HCT116 (cell line): ENCODE measurements at regions not wholly inside any gene's neighbourhood (a gene's known extent, or its start where the extent isn't known, plus 50 kb on each side); places are given as distances from the start of the nearest gene placed in this dataset.

Source experiments
- ATAC-seq: fragments of 200-7000 bp; cut with Tn5 transposase; 2 replicates; pipeline ENCODE4 v1.9.1; 2020; ENCODE audit warnings: mild to moderate bottlenecking, moderate library complexity
- BruUV-seq: library from RNA; stranded (reverse); fragments of 400-500 nt; replicated peaks from 2 replicates; lab custom pipeline; 2021; lab: Mats Ljungman, UMichigan
- CTCF ChIA-PET: fragments of 300-600 bp; sonication (Branson Sonifier 250); formaldehyde crosslinking; loops from one replicate; lab custom pipeline; 2021; ENCODE audit warnings: antibody characterized with exemption; lab: Charles Lee
- POLR2A ChIA-PET: fragments of 300-600, 350-600 bp; sonication (Branson Sonifier 250); formaldehyde crosslinking; loops from one replicate; lab custom pipeline; 2021; ENCODE audit warnings: antibody characterized with exemption; lab: Charles Lee
- RAD21 ChIA-PET, 2 experiments: fragments of 300-600 bp; sonication (Branson Sonifier 250); formaldehyde crosslinking; loops; one replicate each; lab custom pipeline; 2023; ENCODE audit warnings: low total read pairs in 2 of 2; ENCODE audit not compliant: uncharacterized antibody in 2 of 2, unreplicated experiment in 2 of 2, low non-redundant PET in 1 of 2; lab: Charles Lee
- DNase-seq: peaks from one replicate; pipeline ENCODE4 v3.0.0-alpha.2; 2010; ENCODE audit warnings: low read depth, low spot score
- H2AFZ ChIP-seq: fragments of 200-600 bp; shearing (Covaris generic), sonication (generic); 2 replicates; pipeline ENCODE4 v1.6.1; 2017; ENCODE audit warnings: low read depth, mixed run types, mixed read lengths, antibody characterized with exemption, low read length; ENCODE audit not compliant: poor library complexity, severe bottlenecking
- H3K27ac ChIP-seq: 2 replicates; pipeline ENCODE4 v1.5.1; 2012; ENCODE audit warnings: low read depth, low read length
- H3K27me3 ChIP-seq: fragments of 200-600 bp; sonication (generic); 2 replicates; pipeline ENCODE4 v1.6.1; 2016; ENCODE audit warnings: mixed run types, low read length, mixed read lengths; ENCODE audit not compliant: insufficient read depth
- H3K36me3 ChIP-seq, 2 experiments: fragments of 200-500 bp in 1 of 2; fragments of 200-600 bp in 1 of 2; sonication (Bioruptor generic) in 1 of 2; sonication (generic) in 1 of 2; 2 replicates each; pipeline versions ENCODE4 v1.5.1 to v1.6.1; 2014 to 2016; ENCODE audit warnings: low read length in 2 of 2, inconsistent platforms in 1 of 2, mixed read lengths in 1 of 2, mixed run types in 1 of 2; ENCODE audit not compliant: insufficient read depth in 2 of 2, control insufficient read depth in 1 of 2
- H3K4me1 ChIP-seq, 2 experiments: fragments of 200-600 bp in 1 of 2; sonication (generic) in 1 of 2; 2 replicates each; pipeline versions ENCODE4 v1.5.1 to v1.6.1; 2012 to 2017; ENCODE audit warnings: low read length in 2 of 2, inconsistent platforms in 1 of 2, mild to moderate bottlenecking in 1 of 2, mixed read lengths in 1 of 2, mixed run types in 1 of 2, moderate library complexity in 1 of 2; ENCODE audit not compliant: insufficient read depth in 2 of 2, control insufficient read depth in 1 of 2
- H3K4me2 ChIP-seq: fragments of 200-600 bp; sonication (generic); 2 replicates; pipeline ENCODE4 v1.6.1; 2017; ENCODE audit warnings: mixed run types, low read length, mixed read lengths
- H3K4me3 ChIP-seq, 2 experiments: fragments of 200-600 bp in 1 of 2; sonication (generic) in 1 of 2; replicated peaks in 1 of 2; 2 replicates each; pipeline ENCODE4 v1.5.1; 2011 to 2016; ENCODE audit warnings: low read length in 2 of 2, control low read depth in 1 of 2, low read depth in 1 of 2, mild to moderate bottlenecking in 1 of 2, mixed read lengths in 1 of 2, mixed run types in 1 of 2
- H3K79me2 ChIP-seq: fragments of 200-600 bp; sonication (generic); 2 replicates; pipeline ENCODE4 v1.6.1; 2017; ENCODE audit warnings: mild to moderate bottlenecking, mixed run types, low read length, moderate library complexity, mixed read lengths; ENCODE audit not compliant: insufficient read depth
- H3K9ac ChIP-seq: fragments of 200-600 bp; sonication (generic); 2 replicates; pipeline ENCODE4 v1.6.1; 2016; ENCODE audit warnings: low read length, mixed read lengths
- H3K9me2 ChIP-seq: fragments of 200-600 bp; sonication (generic), shearing (Covaris generic); 2 replicates; pipeline ENCODE4 v1.6.1; 2017; ENCODE audit warnings: mixed run types, mild to moderate bottlenecking, moderate library complexity; ENCODE audit not compliant: insufficient read depth
- H3K9me3 ChIP-seq, 2 experiments: fragments of 200-500 bp in 1 of 2; fragments of 200-600 bp in 1 of 2; sonication (Bioruptor generic) in 1 of 2; sonication (generic) in 1 of 2; 2 replicates each; pipeline ENCODE4 v1.6.1; 2014 to 2017; ENCODE audit warnings: low read length in 2 of 2, mixed read lengths in 2 of 2, inconsistent platforms in 1 of 2, low read depth in 1 of 2, mild to moderate bottlenecking in 1 of 2, mixed run types in 1 of 2, moderate library complexity in 1 of 2; ENCODE audit not compliant: control insufficient read depth in 1 of 2, insufficient read depth in 1 of 2
- H4K20me1 ChIP-seq: fragments of 200-600 bp; sonication (generic), shearing (Covaris generic); 2 replicates; pipeline ENCODE4 v1.6.1; 2017; ENCODE audit warnings: mixed run types, mild to moderate bottlenecking, moderate library complexity; ENCODE audit not compliant: insufficient read depth
- CBX3 ChIP-seq: IDR thresholded peaks from 2 replicates; pipeline ENCODE4 v1.6.1; 2012; ENCODE audit warnings: low read depth
- CEBPB ChIP-seq: IDR thresholded peaks from 2 replicates; pipeline ENCODE4 v1.6.1; 2012; ENCODE audit warnings: low read depth
- EZH2phosphoT487 ChIP-seq: fragments of 200-600 bp; IDR thresholded peaks from 2 replicates; pipeline ENCODE4 v1.6.1; 2018; ENCODE audit warnings: antibody characterized with exemption, borderline replicate concordance
- FOSL1 ChIP-seq: IDR thresholded peaks from 2 replicates; pipeline ENCODE4 v1.6.1; 2012; ENCODE audit warnings: low read depth
- JUND ChIP-seq: IDR thresholded peaks from 2 replicates; pipeline ENCODE4 v1.6.1; 2012
- RAD21 ChIP-seq: IDR thresholded peaks from 2 replicates; pipeline ENCODE4 v1.6.1; 2012; ENCODE audit warnings: low read depth, mild to moderate bottlenecking
- SIN3A ChIP-seq: IDR thresholded peaks from 2 replicates; pipeline ENCODE4 v1.6.1; 2012; ENCODE audit warnings: low read depth
- SP1 ChIP-seq: IDR thresholded peaks from 2 replicates; pipeline ENCODE4 v1.6.1; 2012; ENCODE audit warnings: low read depth
- TCF7L2 ChIP-seq: IDR thresholded peaks from 2 replicates; pipeline ENCODE4 v1.7.0; 2011; ENCODE audit warnings: borderline replicate concordance, inconsistent platforms; ENCODE audit not compliant: insufficient read depth, insufficient read length; ENCODE audit errors: extremely low read depth
- ZFX ChIP-seq: fragments of 450-650 bp; IDR thresholded peaks from 2 replicates; pipeline ENCODE4 v1.6.1; 2017
- intact Hi-C: fragments of 100-400 bp; cut with micrococcal nuclease; formaldehyde crosslinking; loops from 2 replicates; pipeline ENCODE4 v1.10.0; 2022
- TF ChIP-seq, protein P1 (sequence below): IDR thresholded peaks from 2 replicates; pipeline ENCODE4 v1.6.1; 2011; ENCODE audit warnings: mild to moderate bottlenecking, low read length, moderate library complexity; ENCODE audit not compliant: insufficient replicate concordance; ENCODE audit errors: extremely low read depth
- TF ChIP-seq, protein P2 (sequence below): IDR thresholded peaks from 2 replicates; pipeline ENCODE4 v1.6.1; 2012

DNA sequence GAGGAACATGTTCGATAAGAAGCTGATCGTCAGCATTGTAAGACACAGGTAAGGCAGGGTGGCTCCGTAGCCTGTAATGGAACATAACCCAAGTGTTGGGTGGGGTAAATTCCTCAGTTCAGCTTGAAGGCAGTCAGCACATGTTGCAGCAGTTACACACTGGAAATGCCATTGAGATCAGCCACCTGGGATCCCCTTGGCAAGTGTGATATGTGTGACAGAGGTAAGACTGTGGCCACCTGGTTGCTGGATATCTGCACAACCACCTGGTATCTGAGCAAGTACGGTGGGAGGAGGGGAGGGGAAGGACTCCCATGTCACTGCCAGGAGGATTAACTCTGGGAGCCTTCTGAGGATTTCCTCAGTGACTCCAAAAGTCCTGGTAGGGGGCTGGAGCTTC lies 158.0 kb upstream of the CAND1 start:
- no peaks in the 10 kb centered on the region for H4K20me1 ChIP-seq
- no peaks in the 10 kb centered on the region for H3K36me3 ChIP-seq
- intact Hi-C loops, result no loop called here
- H3K9me3 ChIP-seq, result no peaks in the 10 kb centered on the region
- H3K9ac ChIP-seq, result no peak overlapping the region
- H3K79me2 ChIP-seq, result no peaks in the 10 kb centered on the region
- POLR2A ChIA-PET, result interaction anchor here (0.7 kb wide), 1 partner anchor 16 kb away, joined by 3 read pairs; no protein-coding TSS in a partner anchor
- H3K9me2 ChIP-seq, result no peaks in the 10 kb centered on the region
- H3K4me1 ChIP-seq, result no peaks in the 10 kb centered on the region
- BruUV-seq, result no TSS peak
- ATAC-seq, result no peak
- H2AFZ ChIP-seq, result no peak overlapping the region
- no peak overlapping the region for H3K27ac ChIP-seq
- RAD21 ChIA-PET, result no interaction called here
- H3K27me3 ChIP-seq, result peaks cover 4% of the 10 kb centered on the region; the same call in 1 of the 2 replicates
- CTCF ChIA-PET, result no interaction called here
- H3K4me3 ChIP-seq, result no peak overlapping the region
- no peak overlapping the region for H3K4me2 ChIP-seq
- TF ChIP-seq SIN3A (no peak), CBX3 (no peak), EZH2phosphoT487 (no peak)
- TF ChIP-seq, protein P1, sequence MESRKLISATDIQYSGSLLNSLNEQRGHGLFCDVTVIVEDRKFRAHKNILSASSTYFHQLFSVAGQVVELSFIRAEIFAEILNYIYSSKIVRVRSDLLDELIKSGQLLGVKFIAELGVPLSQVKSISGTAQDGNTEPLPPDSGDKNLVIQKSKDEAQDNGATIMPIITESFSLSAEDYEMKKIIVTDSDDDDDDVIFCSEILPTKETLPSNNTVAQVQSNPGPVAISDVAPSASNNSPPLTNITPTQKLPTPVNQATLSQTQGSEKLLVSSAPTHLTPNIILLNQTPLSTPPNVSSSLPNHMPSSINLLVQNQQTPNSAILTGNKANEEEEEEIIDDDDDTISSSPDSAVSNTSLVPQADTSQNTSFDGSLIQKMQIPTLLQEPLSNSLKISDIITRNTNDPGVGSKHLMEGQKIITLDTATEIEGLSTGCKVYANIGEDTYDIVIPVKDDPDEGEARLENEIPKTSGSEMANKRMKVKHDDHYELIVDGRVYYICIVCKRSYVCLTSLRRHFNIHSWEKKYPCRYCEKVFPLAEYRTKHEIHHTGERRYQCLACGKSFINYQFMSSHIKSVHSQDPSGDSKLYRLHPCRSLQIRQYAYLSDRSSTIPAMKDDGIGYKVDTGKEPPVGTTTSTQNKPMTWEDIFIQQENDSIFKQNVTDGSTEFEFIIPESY, result no peak
- DNase-seq, result no peak

DNA sequence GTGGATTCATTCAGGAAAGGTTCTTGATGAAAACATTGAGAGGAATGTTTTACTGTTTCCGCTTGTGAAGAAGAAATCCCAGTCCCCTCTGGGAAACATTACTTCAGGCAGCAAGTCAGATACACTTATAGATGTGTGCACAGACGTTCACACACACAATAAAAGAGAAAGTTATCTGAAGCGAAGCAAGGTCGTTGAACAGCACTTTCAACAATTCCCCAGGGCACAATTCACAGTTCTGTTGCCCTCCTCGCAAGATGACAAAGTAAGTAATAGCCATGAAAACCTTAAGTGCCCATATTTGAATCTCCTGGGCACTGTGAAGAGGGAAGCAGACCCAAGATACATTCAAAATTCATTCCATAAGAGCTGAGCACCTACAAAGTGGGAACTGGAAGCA lies 156.6 kb upstream of the CAND1 start:
- no peak for TF ChIP-seq SP1
- TF ChIP-seq JUND, result no peak
- TF ChIP-seq CEBPB, result no peak
- TF ChIP-seq EZH2phosphoT487, result no peak
- TF ChIP-seq FOSL1, result no peak
- TF ChIP-seq ZFX, result no peak
- no peak for TF ChIP-seq TCF7L2
- TF ChIP-seq, protein P2, sequence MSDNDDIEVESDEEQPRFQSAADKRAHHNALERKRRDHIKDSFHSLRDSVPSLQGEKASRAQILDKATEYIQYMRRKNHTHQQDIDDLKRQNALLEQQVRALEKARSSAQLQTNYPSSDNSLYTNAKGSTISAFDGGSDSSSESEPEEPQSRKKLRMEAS, result no peak
- no peak for TF ChIP-seq RAD21
- H3K27me3 ChIP-seq, result peaks cover 4% of the 10 kb centered on the region; the same call in 1 of the 2 replicates
- H3K4me2 ChIP-seq, result no peak overlapping the region
- no peak overlapping the region for H2AFZ ChIP-seq
- no peaks in the 10 kb centered on the region for H3K4me1 ChIP-seq
- ChIA-PET RAD21 (no interaction called here), CTCF (no interaction called here), POLR2A (no interaction called here)
- H3K9ac ChIP-seq, result no peak overlapping the region
- no peaks in the 10 kb centered on the region for H3K9me3 ChIP-seq
- H3K4me3 ChIP-seq, result no peak overlapping the region
- BruUV-seq, result no TSS peak
- ATAC-seq (no peak), DNase-seq (no peak)
- no peaks in the 10 kb centered on the region for H4K20me1 ChIP-seq
- no peak overlapping the region for H3K27ac ChIP-seq
- intact Hi-C loops, result no loop called here
- no peaks in the 10 kb centered on the region for H3K36me3 ChIP-seq
- H3K9me2 ChIP-seq, result no peaks in the 10 kb centered on the region
- no peaks in the 10 kb centered on the region for H3K79me2 ChIP-seq
